Liver (tissue), 3 donors: ENCODE measurements at regions not wholly inside any gene's neighbourhood (a gene's known extent, or its start where the extent isn't known, plus 50 kb on each side); places are given as distances from the start of the nearest gene placed in this dataset.

Experiments
- ATF3 ChIP-seq: IDR thresholded peaks from 2 replicates; pipeline ENCODE4 v1.6.1; 2016; ENCODE audit warnings: antibody characterized with exemption
- FOXA1 ChIP-seq: IDR thresholded peaks from 2 replicates; pipeline ENCODE4 v1.6.1; 2016; ENCODE audit warnings: antibody characterized with exemption
- GABPA ChIP-seq, 2 donors: IDR thresholded peaks in 1 of 2; conservative IDR thresholded peaks in 1 of 2; 2 replicates each; pipeline ENCODE4 v1.6.1; 2016; ENCODE audit warnings: antibody characterized with exemption in 2 of 2, mild to moderate bottlenecking in 1 of 2, moderate library complexity in 1 of 2
- HNF4A ChIP-seq, 2 donors: conservative IDR thresholded peaks; 2 replicates each; pipeline ENCODE4 v1.6.1; 2016; ENCODE audit warnings: antibody characterized with exemption in 2 of 2, mild to moderate bottlenecking in 2 of 2
- HNF4G ChIP-seq: IDR thresholded peaks from 2 replicates; pipeline ENCODE4 v1.6.1; 2016; ENCODE audit warnings: antibody characterized with exemption
- JUND ChIP-seq, 2 donors: IDR thresholded peaks; 2 replicates each; pipeline ENCODE4 v1.6.1; 2016; ENCODE audit warnings: antibody characterized with exemption in 2 of 2
- RAD21 ChIP-seq, 2 donors: IDR thresholded peaks; 2 replicates each; pipeline ENCODE4 v1.6.1; 2016; ENCODE audit warnings: antibody characterized with exemption in 2 of 2, mild to moderate bottlenecking in 2 of 2
- RXRA ChIP-seq, 2 donors: IDR thresholded peaks; 2 replicates each; pipeline ENCODE4 v1.6.1; 2017 to 2018; ENCODE audit warnings: antibody characterized with exemption in 2 of 2, mild to moderate bottlenecking in 1 of 2
- SP1 ChIP-seq: IDR thresholded peaks from 2 replicates; pipeline ENCODE4 v1.6.1; 2018; ENCODE audit warnings: antibody characterized with exemption, mild to moderate bottlenecking
- TAF1 ChIP-seq: conservative IDR thresholded peaks from 2 replicates; pipeline ENCODE4 v1.6.1; 2016; ENCODE audit warnings: antibody characterized with exemption, mild to moderate bottlenecking
- TF ChIP-seq, protein P1 (sequence below): fragments of 150-350 bp; IDR thresholded peaks from 2 replicates; pipeline ENCODE4 v1.5.1; 2017; ENCODE audit warnings: improper control_type of control experiment, low read depth, low read length; ENCODE audit not compliant: missing input control
- TF ChIP-seq, protein P2 (sequence below): IDR thresholded peaks from 2 replicates; pipeline ENCODE4 v1.6.1; 2016; ENCODE audit warnings: antibody characterized with exemption
- TF ChIP-seq, protein P3 (sequence below): IDR thresholded peaks from 2 replicates; pipeline ENCODE4 v1.6.1; 2016; ENCODE audit warnings: antibody characterized with exemption, mild to moderate bottlenecking
- donor health status: healthy.
- donor health status: healthy.

DNA sequence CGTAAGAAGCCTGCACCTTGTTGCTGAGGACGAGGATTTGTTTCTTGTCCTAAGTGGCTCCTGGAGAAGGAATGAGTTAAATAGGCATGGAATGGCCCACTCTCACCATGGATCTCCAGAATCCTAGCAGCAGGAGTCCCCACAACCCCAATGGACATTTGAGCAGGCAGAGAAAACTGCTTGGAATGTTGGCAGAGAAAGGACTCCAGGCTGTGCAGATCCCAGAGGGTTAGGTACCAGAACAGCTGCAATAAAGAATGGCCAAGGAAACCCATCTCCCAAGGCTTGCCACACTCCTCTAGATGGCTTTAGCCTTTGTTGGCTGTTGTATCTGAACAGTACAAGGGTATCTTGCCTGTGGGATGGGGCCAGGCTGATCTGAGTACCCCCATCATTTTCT is 1415.7 kb upstream of the ADGRB3 start:
- TF ChIP-seq, protein P1, sequence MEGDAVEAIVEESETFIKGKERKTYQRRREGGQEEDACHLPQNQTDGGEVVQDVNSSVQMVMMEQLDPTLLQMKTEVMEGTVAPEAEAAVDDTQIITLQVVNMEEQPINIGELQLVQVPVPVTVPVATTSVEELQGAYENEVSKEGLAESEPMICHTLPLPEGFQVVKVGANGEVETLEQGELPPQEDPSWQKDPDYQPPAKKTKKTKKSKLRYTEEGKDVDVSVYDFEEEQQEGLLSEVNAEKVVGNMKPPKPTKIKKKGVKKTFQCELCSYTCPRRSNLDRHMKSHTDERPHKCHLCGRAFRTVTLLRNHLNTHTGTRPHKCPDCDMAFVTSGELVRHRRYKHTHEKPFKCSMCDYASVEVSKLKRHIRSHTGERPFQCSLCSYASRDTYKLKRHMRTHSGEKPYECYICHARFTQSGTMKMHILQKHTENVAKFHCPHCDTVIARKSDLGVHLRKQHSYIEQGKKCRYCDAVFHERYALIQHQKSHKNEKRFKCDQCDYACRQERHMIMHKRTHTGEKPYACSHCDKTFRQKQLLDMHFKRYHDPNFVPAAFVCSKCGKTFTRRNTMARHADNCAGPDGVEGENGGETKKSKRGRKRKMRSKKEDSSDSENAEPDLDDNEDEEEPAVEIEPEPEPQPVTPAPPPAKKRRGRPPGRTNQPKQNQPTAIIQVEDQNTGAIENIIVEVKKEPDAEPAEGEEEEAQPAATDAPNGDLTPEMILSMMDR, result no peak
- TF ChIP-seq, protein P2, sequence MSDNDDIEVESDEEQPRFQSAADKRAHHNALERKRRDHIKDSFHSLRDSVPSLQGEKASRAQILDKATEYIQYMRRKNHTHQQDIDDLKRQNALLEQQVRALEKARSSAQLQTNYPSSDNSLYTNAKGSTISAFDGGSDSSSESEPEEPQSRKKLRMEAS, result no peak
- TF ChIP-seq ATF3, result no peak
- no peak for TF ChIP-seq RXRA (IDR thresholded peaks at IDR 0.05)
- no peak for TF ChIP-seq SP1
- no peak for TF ChIP-seq HNF4G
- TF ChIP-seq RAD21 (IDR thresholded peaks at IDR 0.05), result no peak
- no peak for TF ChIP-seq JUND (IDR thresholded peaks at IDR 0.05)
- TF ChIP-seq HNF4A (conservative IDR thresholded peaks at IDR 0.05), result no peak
- TF ChIP-seq GABPA (IDR thresholded peaks at IDR 0.05 in 1 of 2, conservative IDR thresholded peaks at IDR 0.05 in 1 of 2), result no peak
- TF ChIP-seq FOXA1, result no peak
- TF ChIP-seq, protein P3, sequence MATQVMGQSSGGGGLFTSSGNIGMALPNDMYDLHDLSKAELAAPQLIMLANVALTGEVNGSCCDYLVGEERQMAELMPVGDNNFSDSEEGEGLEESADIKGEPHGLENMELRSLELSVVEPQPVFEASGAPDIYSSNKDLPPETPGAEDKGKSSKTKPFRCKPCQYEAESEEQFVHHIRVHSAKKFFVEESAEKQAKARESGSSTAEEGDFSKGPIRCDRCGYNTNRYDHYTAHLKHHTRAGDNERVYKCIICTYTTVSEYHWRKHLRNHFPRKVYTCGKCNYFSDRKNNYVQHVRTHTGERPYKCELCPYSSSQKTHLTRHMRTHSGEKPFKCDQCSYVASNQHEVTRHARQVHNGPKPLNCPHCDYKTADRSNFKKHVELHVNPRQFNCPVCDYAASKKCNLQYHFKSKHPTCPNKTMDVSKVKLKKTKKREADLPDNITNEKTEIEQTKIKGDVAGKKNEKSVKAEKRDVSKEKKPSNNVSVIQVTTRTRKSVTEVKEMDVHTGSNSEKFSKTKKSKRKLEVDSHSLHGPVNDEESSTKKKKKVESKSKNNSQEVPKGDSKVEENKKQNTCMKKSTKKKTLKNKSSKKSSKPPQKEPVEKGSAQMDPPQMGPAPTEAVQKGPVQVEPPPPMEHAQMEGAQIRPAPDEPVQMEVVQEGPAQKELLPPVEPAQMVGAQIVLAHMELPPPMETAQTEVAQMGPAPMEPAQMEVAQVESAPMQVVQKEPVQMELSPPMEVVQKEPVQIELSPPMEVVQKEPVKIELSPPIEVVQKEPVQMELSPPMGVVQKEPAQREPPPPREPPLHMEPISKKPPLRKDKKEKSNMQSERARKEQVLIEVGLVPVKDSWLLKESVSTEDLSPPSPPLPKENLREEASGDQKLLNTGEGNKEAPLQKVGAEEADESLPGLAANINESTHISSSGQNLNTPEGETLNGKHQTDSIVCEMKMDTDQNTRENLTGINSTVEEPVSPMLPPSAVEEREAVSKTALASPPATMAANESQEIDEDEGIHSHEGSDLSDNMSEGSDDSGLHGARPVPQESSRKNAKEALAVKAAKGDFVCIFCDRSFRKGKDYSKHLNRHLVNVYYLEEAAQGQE, result no peak
- TF ChIP-seq TAF1, result no peak
